ENCODE measurements at regions not wholly inside any gene's neighbourhood (a gene's known extent, or its start where the extent isn't known, plus 50 kb on each side); places are given as distances from the start of the nearest gene placed in this dataset.

- Histone ChIP-seq H3K4me3 (ENCODE audit: low read depth, low read length) (no peak overlapping the region), H3K27ac (no peak overlapping the region), H3K9ac (no peak overlapping the region), H3K4me2 (ENCODE audit: low read length) (no peak overlapping the region), H3K27me3 (ENCODE audit: control insufficient read depth, insufficient read depth, low read length) (no peaks in the 10 kb centered on the region), H2AFZ (no peak overlapping the region), H3K9me3 (ENCODE audit: control insufficient read depth, low read length) (no peaks in the 10 kb centered on the region), H3K79me2 (no peaks in the 10 kb centered on the region), H3K4me1 (no peaks in the 10 kb centered on the region), H3K36me3 (ENCODE audit: control insufficient read depth, insufficient read depth, low read length) (no peaks in the 10 kb centered on the region)
- no peak for TF ChIP-seq CTCF (IDR thresholded peaks at IDR 0.05)
Observed at GRCh38 chr13:86848716-86849115, 822.5 kb upstream of the SLITRK5 start.

GRCh38 chr13:86856991-86857390 lies 814.2 kb upstream of the SLITRK5 start:
- no peak overlapping the region for H3K27ac ChIP-seq
- H3K79me2 ChIP-seq = no peaks in the 10 kb centered on the region
- H3K9me3 ChIP-seq (ENCODE audit: control insufficient read depth, low read length) = no peaks in the 10 kb centered on the region
- TF ChIP-seq CTCF (IDR thresholded peaks at IDR 0.05) = no peak
- H3K27me3 ChIP-seq (ENCODE audit: control insufficient read depth, insufficient read depth, low read length) = no peaks in the 10 kb centered on the region
- no peaks in the 10 kb centered on the region for H3K36me3 ChIP-seq (ENCODE audit: control insufficient read depth, insufficient read depth, low read length)
- no peak overlapping the region for H2AFZ ChIP-seq
- no peak overlapping the region for H3K4me3 ChIP-seq (ENCODE audit: low read depth, low read length)
- H3K9ac ChIP-seq = no peak overlapping the region
- H3K4me2 ChIP-seq (ENCODE audit: low read length) = no peak overlapping the region
- H3K4me1 ChIP-seq = no peaks in the 10 kb centered on the region

- no peak for TF ChIP-seq CTCF (IDR thresholded peaks at IDR 0.05)
- no peaks in the 10 kb centered on the region for H3K27me3 ChIP-seq (ENCODE audit: control insufficient read depth, insufficient read depth, low read length)
- H2AFZ ChIP-seq = no peak overlapping the region
- no peaks in the 10 kb centered on the region for H3K79me2 ChIP-seq
- H3K36me3 ChIP-seq (ENCODE audit: control insufficient read depth, insufficient read depth, low read length) = no peaks in the 10 kb centered on the region
- no peak overlapping the region for H3K27ac ChIP-seq
- H3K9ac ChIP-seq = no peak overlapping the region
- H3K4me2 ChIP-seq (ENCODE audit: low read length) = no peak overlapping the region
- no peaks in the 10 kb centered on the region for H3K4me1 ChIP-seq
- H3K9me3 ChIP-seq (ENCODE audit: control insufficient read depth, low read length) = no peaks in the 10 kb centered on the region
- no peak overlapping the region for H3K4me3 ChIP-seq (ENCODE audit: low read depth, low read length)
Observed at GRCh38 chr13:86858216-86858615, 813.0 kb upstream of the SLITRK5 start.

GRCh38 chr13:86862137-86862536 lies 809.0 kb upstream of the SLITRK5 start:
- Histone ChIP-seq H3K36me3 (ENCODE audit: control insufficient read depth, insufficient read depth, low read length) (no peaks in the 10 kb centered on the region), H3K27me3 (ENCODE audit: control insufficient read depth, insufficient read depth, low read length) (no peaks in the 10 kb centered on the region), H3K27ac (no peak overlapping the region), H3K9me3 (ENCODE audit: control insufficient read depth, low read length) (no peaks in the 10 kb centered on the region), H3K4me2 (ENCODE audit: low read length) (no peak overlapping the region), H3K79me2 (no peaks in the 10 kb centered on the region), H2AFZ (no peak overlapping the region), H3K4me3 (ENCODE audit: low read depth, low read length) (no peak overlapping the region), H3K4me1 (no peaks in the 10 kb centered on the region), H3K9ac (no peak overlapping the region)
- TF ChIP-seq CTCF (IDR thresholded peaks at IDR 0.05) = no peak

- Histone ChIP-seq H3K36me3 (ENCODE audit: control insufficient read depth, insufficient read depth, low read length) (no peaks in the 10 kb centered on the region), H3K79me2 (no peaks in the 10 kb centered on the region), H3K9ac (no peak overlapping the region), H2AFZ (no peak overlapping the region), H3K27me3 (ENCODE audit: control insufficient read depth, insufficient read depth, low read length) (no peaks in the 10 kb centered on the region), H3K9me3 (ENCODE audit: control insufficient read depth, low read length) (no peaks in the 10 kb centered on the region), H3K4me2 (ENCODE audit: low read length) (no peak overlapping the region), H3K27ac (no peak overlapping the region), H3K4me3 (ENCODE audit: low read depth, low read length) (no peak overlapping the region), H3K4me1 (no peaks in the 10 kb centered on the region)
- no peak for TF ChIP-seq CTCF (IDR thresholded peaks at IDR 0.05)
Observed at GRCh38 chr13:86864376-86864775, 806.8 kb upstream of the SLITRK5 start.

Measured in parathyroid adenoma (tissue), 2 donors.